GM23338 (cell line): ENCODE measurements at regions not wholly inside any gene's neighbourhood (a gene's known extent, or its start where the extent isn't known, plus 50 kb on each side); places are given as distances from the start of the nearest gene placed in this dataset.

Experiments used
- ATAC-seq: fragments of 200-7000 bp; cut with Tn5 transposase; 3 replicates; pipeline ENCODE4 v1.9.1; 2020
- DNase-seq: peaks from one replicate; pipeline ENCODE4 v3.0.0-alpha.2; 2015; ENCODE audit warnings: low spot score
- H2AFZ ChIP-seq: fragments of 200-600 bp; sonication (generic); 2 replicates; pipeline ENCODE4 v1.8.0; 2016; ENCODE audit warnings: antibody characterized with exemption, mild to moderate bottlenecking, moderate library complexity
- H3F3A ChIP-seq: fragments of 200-600 bp; sonication (generic); replicated peaks from 2 replicates; pipeline ENCODE4 v1.8.0; 2017; ENCODE audit warnings: antibody characterized with exemption, mixed run types, low read depth
- H3K27ac ChIP-seq: fragments of 200-600 bp; sonication (generic); 2 replicates; pipeline ENCODE4 v1.6.1; 2016; ENCODE audit warnings: low read depth
- H3K27me3 ChIP-seq: fragments of 200-600 bp; sonication (generic); 2 replicates; pipeline ENCODE4 v1.8.0; 2016; ENCODE audit warnings: mild to moderate bottlenecking, mixed run types, moderate library complexity; ENCODE audit not compliant: insufficient read depth
- H3K36me3 ChIP-seq: fragments of 200-600 bp; sonication (generic); 2 replicates; pipeline ENCODE4 v1.8.0; 2016; ENCODE audit warnings: mild to moderate bottlenecking; ENCODE audit not compliant: insufficient read depth
- H3K4me1 ChIP-seq: fragments of 200-600 bp; sonication (generic); 2 replicates; pipeline ENCODE4 v1.8.0; 2016; ENCODE audit warnings: mild to moderate bottlenecking, moderate library complexity; ENCODE audit not compliant: insufficient read depth
- H3K4me2 ChIP-seq: fragments of 200-600 bp; sonication (generic); 2 replicates; pipeline ENCODE4 v1.7.1; 2017; ENCODE audit warnings: mixed run types
- H3K4me3 ChIP-seq: fragments of 200-600 bp; sonication (generic); 2 replicates; pipeline ENCODE4 v1.6.1; 2016; ENCODE audit warnings: mixed run types
- H3K79me2 ChIP-seq: fragments of 200-600 bp; sonication (generic); replicated peaks from 2 replicates; pipeline ENCODE4 v1.8.0; 2017; ENCODE audit warnings: mild to moderate bottlenecking; ENCODE audit not compliant: insufficient read depth
- H3K9me2 ChIP-seq: fragments of 200-600 bp; sonication (generic); 2 replicates; pipeline ENCODE4 v1.8.0; 2017; ENCODE audit not compliant: insufficient read depth
- H4K20me1 ChIP-seq: fragments of 200-600 bp; sonication (generic); replicated peaks from 2 replicates; pipeline ENCODE4 v1.8.0; 2017; ENCODE audit warnings: mild to moderate bottlenecking; ENCODE audit not compliant: insufficient read depth
- H3K27ac Mint-ChIP-seq: 2 replicates; pipeline ENCODE4 v1.8.0; 2020; ENCODE audit warnings: inconsistent platforms, mild to moderate bottlenecking, moderate library complexity, mixed read lengths
- H3K27me3 Mint-ChIP-seq: 3 replicates; pipeline ENCODE4 v1.8.0; 2022; ENCODE audit warnings: low read depth, mild to moderate bottlenecking, moderate library complexity, mixed read lengths, inconsistent platforms; ENCODE audit not compliant: insufficient read depth, poor library complexity
- H3K36me3 Mint-ChIP-seq: 3 replicates; pipeline ENCODE4 v1.8.0; 2021; ENCODE audit warnings: low read depth, mild to moderate bottlenecking, inconsistent platforms, moderate library complexity, mixed read lengths
- H3K4me1 Mint-ChIP-seq: 3 replicates; pipeline ENCODE4 v1.8.0; 2020; ENCODE audit warnings: mild to moderate bottlenecking, inconsistent platforms, mixed read lengths
- H3K4me3 Mint-ChIP-seq: 3 replicates; pipeline ENCODE4 v1.8.0; 2021; ENCODE audit warnings: moderate library complexity, mild to moderate bottlenecking, inconsistent platforms, mixed read lengths
- H3K9me3 Mint-ChIP-seq: 3 replicates; pipeline ENCODE4 v1.8.0; 2020; ENCODE audit warnings: moderate library complexity, mild to moderate bottlenecking, inconsistent platforms, mixed read lengths
- CREB1 ChIP-seq: fragments of 250-450 bp; sonication (Bioruptor Pico); IDR thresholded peaks from 2 replicates; pipeline ENCODE4 v1.5.0; 2020; ENCODE audit warnings: low read depth, mild to moderate bottlenecking, moderate library complexity
- EZH2 ChIP-seq: fragments of 200-600 bp; sonication (generic); IDR thresholded peaks from one replicate; pipeline ENCODE4 v1.8.0; 2017; ENCODE audit warnings: antibody characterized with exemption, mild to moderate bottlenecking, low read depth; ENCODE audit not compliant: unreplicated experiment
- JUNB ChIP-seq: IDR thresholded peaks from one replicate; pipeline ENCODE4 v1.6.1; 2016; ENCODE audit warnings: antibody characterized with exemption; ENCODE audit not compliant: unreplicated experiment
- POLR2AphosphoS5 ChIP-seq: IDR thresholded peaks from 2 replicates; pipeline ENCODE4 v1.6.1; 2016; ENCODE audit warnings: antibody characterized with exemption, low read depth
- STAT1 ChIP-seq: IDR thresholded peaks from one replicate; pipeline ENCODE4 v1.6.1; 2016; ENCODE audit warnings: antibody characterized with exemption; ENCODE audit not compliant: unreplicated experiment
- ZNF114 ChIP-seq: fragments of 250-450 bp; sonication (Bioruptor Pico); IDR thresholded peaks from 2 replicates; pipeline ENCODE4 v1.5.0; 2020; ENCODE audit warnings: mild to moderate bottlenecking, moderate library complexity
- ZNF331 ChIP-seq: fragments of 250-450 bp; sonication (Bioruptor Pico); IDR thresholded peaks from 2 replicates; pipeline ENCODE4 v1.5.0; 2020; ENCODE audit warnings: low read depth, mild to moderate bottlenecking, moderate library complexity
- TF ChIP-seq, protein P1 (sequence below): IDR thresholded peaks from one replicate; pipeline ENCODE4 v1.6.1; 2018; ENCODE audit warnings: antibody characterized with exemption; ENCODE audit not compliant: unreplicated experiment
- TF ChIP-seq, protein P2 (sequence below), 2 experiments: fragments of 200-600 bp in 1 of 2; sonication (generic) in 1 of 2; conservative IDR thresholded peaks; 2 replicates each; pipeline versions ENCODE4 v1.5.1 to v1.6.1; 2016 to 2017; ENCODE audit warnings: antibody characterized with exemption in 2 of 2, low read depth in 2 of 2, mild to moderate bottlenecking in 2 of 2, moderate library complexity in 1 of 2

DNA sequence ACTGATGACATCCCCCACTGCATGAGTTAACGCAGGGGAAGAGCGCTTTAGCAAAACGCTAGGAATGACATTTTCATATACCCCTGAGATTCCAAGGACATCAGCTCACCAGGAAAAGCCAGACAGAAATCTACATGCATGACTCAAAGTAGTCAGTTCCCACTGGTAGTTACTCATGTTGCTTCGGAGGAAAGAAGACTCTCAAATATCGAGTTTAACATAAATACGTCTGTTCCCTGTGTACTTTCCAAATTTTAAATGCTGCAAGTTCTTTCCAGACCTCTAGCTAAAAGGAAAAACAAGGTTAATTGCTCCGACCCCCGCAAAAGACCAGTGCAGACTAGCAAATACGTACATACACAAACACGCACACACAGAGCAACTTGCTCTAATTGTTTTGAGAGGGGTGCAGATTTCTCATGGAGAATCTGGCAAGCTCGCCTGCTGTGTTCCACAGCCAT, 115.4 kb upstream of the PRICKLE2 start (continued):
- TF ChIP-seq ZNF331, result no peak
- no peak for TF ChIP-seq EZH2
- no peak for TF ChIP-seq ZNF114 (CRISPR knock-in tag)
- no peak for TF ChIP-seq CREB1 (CRISPR knock-in tag)

DNA sequence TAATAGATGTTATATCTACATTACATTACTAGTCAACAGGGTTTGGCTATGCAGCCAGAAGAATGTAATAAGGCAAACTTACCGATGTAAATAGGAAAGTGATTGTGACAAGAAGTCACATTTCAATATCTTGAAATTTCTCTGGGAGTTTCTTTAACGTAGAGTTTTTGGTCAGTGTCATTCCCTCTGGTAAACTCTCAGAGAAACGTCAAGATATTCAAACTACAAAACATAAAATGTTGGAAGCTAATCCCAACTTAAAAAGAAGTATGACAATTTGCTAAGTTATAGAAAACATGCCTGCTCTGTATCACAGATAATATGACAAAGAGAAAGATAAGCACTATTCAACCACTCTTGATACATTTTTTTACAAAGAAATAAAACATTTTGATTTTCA, 111.2 kb upstream of the PRICKLE2 start:
- no peak overlapping the region for H3K4me3 ChIP-seq
- Mint-ChIP-seq H3K27ac (no peak overlapping the region), H3K36me3 (no peaks in the 10 kb centered on the region), H3K4me1 (peaks cover 15% of the 10 kb centered on the region), H3K4me3 (no peak overlapping the region), H3K27me3 (peaks cover 1% of the 10 kb centered on the region), H3K9me3 (no peaks in the 10 kb centered on the region; the same call in 2 of the 3 replicates)
- H3K27ac ChIP-seq, result no peak overlapping the region
- 0 out of 2 replicates have a peak, but pooled peaks cover 3% of the 10 kb centered on the region for H3K9me2 ChIP-seq
- H2AFZ ChIP-seq, result no peak overlapping the region
- no peaks in the 10 kb centered on the region for H3K36me3 ChIP-seq
- TF ChIP-seq CREB1 (CRISPR knock-in tag), result no peak
- no peaks in the 10 kb centered on the region; the same call in 1 of the 2 replicates for H3K4me1 ChIP-seq
- H3K79me2 ChIP-seq, result no peaks in the 10 kb centered on the region
- H3K4me2 ChIP-seq, result no peak overlapping the region
- no peaks in the 10 kb centered on the region for H3F3A ChIP-seq
- DNase-seq, result no peak
- H3K27me3 ChIP-seq, result no peaks in the 10 kb centered on the region
- no peak for ATAC-seq
- no peaks in the 10 kb centered on the region; the same call in 1 of the 2 replicates for H4K20me1 ChIP-seq

DNA sequence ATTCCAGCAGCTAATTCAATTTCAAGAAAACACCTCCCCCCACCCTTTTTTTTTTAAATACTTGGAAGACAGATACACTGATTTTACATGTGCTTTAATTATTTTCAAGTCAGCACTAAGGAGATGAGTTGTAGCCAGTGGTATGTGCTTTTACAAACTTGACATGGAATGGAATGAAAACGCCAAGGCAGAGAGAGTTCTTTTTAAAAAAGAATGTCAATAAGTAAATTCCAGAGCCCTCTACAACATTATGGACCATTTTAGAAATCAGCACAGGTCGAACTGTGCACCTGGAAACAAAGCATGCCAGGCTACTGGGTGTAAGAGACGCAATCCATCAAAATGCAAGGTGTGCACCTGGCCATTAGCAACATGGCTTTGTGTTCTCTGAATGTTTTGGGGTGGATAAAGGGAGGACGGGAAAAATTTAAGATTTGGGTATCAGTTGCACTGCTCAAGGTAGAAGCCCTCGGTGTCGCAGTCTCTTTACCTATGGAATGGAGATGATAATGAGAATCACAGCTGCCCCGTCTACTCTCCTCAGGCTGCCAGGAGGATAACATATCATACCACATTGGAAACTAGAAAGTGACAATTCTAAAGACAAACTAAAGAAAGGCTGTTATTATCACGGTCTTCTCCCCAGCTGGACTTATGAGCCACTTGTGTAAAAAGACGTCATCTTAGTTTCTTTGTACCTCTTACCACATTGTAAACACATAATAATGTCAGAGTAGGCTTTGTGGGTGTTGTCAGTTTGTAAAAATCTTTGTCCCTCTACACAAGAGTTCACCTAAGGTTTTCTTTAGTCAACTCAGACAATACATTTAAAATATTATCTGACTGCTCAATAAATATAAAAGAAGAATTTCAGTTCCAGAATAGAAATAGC, 107.4 kb upstream of the PRICKLE2 start:
- H3K36me3 ChIP-seq, result no peaks in the 10 kb centered on the region
- H3F3A ChIP-seq, result no peaks in the 10 kb centered on the region
- Mint-ChIP-seq H3K27ac (no peak overlapping the region), H3K27me3 (peaks cover 3% of the 10 kb centered on the region), H3K9me3 (no peaks in the 10 kb centered on the region), H3K36me3 (no peaks in the 10 kb centered on the region), H3K4me1 (peaks cover 6% of the 10 kb centered on the region; the same call in 2 of the 3 replicates), H3K4me3 (no peak overlapping the region)
- ATAC-seq (no peak), DNase-seq (no peak)
- H2AFZ ChIP-seq, result no peak overlapping the region
- H3K79me2 ChIP-seq, result no peaks in the 10 kb centered on the region
- H3K9me2 ChIP-seq, result no peaks in the 10 kb centered on the region
- no peaks in the 10 kb centered on the region for H3K4me1 ChIP-seq
- H4K20me1 ChIP-seq, result no peaks in the 10 kb centered on the region; the same call in 1 of the 2 replicates
- no peak overlapping the region for H3K27ac ChIP-seq
- H3K4me3 ChIP-seq, result no peak overlapping the region
- H3K4me2 ChIP-seq, result no peak overlapping the region
- no peaks in the 10 kb centered on the region for H3K27me3 ChIP-seq
- TF ChIP-seq, protein P1, sequence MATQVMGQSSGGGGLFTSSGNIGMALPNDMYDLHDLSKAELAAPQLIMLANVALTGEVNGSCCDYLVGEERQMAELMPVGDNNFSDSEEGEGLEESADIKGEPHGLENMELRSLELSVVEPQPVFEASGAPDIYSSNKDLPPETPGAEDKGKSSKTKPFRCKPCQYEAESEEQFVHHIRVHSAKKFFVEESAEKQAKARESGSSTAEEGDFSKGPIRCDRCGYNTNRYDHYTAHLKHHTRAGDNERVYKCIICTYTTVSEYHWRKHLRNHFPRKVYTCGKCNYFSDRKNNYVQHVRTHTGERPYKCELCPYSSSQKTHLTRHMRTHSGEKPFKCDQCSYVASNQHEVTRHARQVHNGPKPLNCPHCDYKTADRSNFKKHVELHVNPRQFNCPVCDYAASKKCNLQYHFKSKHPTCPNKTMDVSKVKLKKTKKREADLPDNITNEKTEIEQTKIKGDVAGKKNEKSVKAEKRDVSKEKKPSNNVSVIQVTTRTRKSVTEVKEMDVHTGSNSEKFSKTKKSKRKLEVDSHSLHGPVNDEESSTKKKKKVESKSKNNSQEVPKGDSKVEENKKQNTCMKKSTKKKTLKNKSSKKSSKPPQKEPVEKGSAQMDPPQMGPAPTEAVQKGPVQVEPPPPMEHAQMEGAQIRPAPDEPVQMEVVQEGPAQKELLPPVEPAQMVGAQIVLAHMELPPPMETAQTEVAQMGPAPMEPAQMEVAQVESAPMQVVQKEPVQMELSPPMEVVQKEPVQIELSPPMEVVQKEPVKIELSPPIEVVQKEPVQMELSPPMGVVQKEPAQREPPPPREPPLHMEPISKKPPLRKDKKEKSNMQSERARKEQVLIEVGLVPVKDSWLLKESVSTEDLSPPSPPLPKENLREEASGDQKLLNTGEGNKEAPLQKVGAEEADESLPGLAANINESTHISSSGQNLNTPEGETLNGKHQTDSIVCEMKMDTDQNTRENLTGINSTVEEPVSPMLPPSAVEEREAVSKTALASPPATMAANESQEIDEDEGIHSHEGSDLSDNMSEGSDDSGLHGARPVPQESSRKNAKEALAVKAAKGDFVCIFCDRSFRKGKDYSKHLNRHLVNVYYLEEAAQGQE, result no peak
- TF ChIP-seq JUNB, result no peak
- no peak for TF ChIP-seq POLR2AphosphoS5
- no peak for TF ChIP-seq EZH2
- TF ChIP-seq, protein P2, sequence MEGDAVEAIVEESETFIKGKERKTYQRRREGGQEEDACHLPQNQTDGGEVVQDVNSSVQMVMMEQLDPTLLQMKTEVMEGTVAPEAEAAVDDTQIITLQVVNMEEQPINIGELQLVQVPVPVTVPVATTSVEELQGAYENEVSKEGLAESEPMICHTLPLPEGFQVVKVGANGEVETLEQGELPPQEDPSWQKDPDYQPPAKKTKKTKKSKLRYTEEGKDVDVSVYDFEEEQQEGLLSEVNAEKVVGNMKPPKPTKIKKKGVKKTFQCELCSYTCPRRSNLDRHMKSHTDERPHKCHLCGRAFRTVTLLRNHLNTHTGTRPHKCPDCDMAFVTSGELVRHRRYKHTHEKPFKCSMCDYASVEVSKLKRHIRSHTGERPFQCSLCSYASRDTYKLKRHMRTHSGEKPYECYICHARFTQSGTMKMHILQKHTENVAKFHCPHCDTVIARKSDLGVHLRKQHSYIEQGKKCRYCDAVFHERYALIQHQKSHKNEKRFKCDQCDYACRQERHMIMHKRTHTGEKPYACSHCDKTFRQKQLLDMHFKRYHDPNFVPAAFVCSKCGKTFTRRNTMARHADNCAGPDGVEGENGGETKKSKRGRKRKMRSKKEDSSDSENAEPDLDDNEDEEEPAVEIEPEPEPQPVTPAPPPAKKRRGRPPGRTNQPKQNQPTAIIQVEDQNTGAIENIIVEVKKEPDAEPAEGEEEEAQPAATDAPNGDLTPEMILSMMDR (conservative IDR thresholded peaks at IDR 0.05; ENCODE audit: low read depth in 2 of 2), result no peak
- TF ChIP-seq STAT1, result no peak
